Liver (tissue), 8 donors: ENCODE measurements at regions not wholly inside any gene's neighbourhood (a gene's known extent, or its start where the extent isn't known, plus 50 kb on each side); places are given as distances from the start of the nearest gene placed in this dataset.

Source experiments
- DNase-seq: peaks from one replicate; pipeline ENCODE4 v3.0.0-alpha.2; 2017; ENCODE audit warnings: low spot score
- H3K27ac ChIP-seq, 2 donors: one replicate each; pipeline ENCODE4 v1.7.0; 2013; ENCODE audit warnings: inconsistent platforms in 2 of 2, low read length in 2 of 2, control low read depth in 1 of 2, low read depth in 1 of 2, mild to moderate bottlenecking in 1 of 2
- H3K27me3 ChIP-seq, 4 donors: one replicate each; pipeline versions ENCODE4 v1.6.1 to v1.7.0; 2013; ENCODE audit warnings: low read length in 3 of 4, inconsistent platforms in 1 of 4, mild to moderate bottlenecking in 1 of 4, moderate library complexity in 1 of 4; ENCODE audit not compliant: control insufficient read depth in 4 of 4, insufficient read depth in 4 of 4
- H3K36me3 ChIP-seq, 4 donors: one replicate each; pipeline versions ENCODE4 v1.6.1 to v1.7.0; 2013; ENCODE audit warnings: low read length in 3 of 4, mild to moderate bottlenecking in 3 of 4, low read depth in 1 of 4, moderate library complexity in 1 of 4; ENCODE audit not compliant: control insufficient read depth in 4 of 4, insufficient read depth in 3 of 4
- H3K4me1 ChIP-seq, 4 donors: one replicate each; pipeline versions ENCODE4 v1.6.1 to v1.7.0; 2013; ENCODE audit warnings: low read length in 3 of 4, mild to moderate bottlenecking in 3 of 4, moderate library complexity in 1 of 4; ENCODE audit not compliant: control insufficient read depth in 4 of 4, insufficient read depth in 4 of 4
- H3K4me3 ChIP-seq, 3 donors: one replicate each; pipeline versions ENCODE4 v1.6.1 to v1.7.0; 2013; ENCODE audit warnings: low read length in 3 of 3, control low read depth in 1 of 3, low read depth in 1 of 3, mild to moderate bottlenecking in 1 of 3
- H3K9ac ChIP-seq, 2 donors: one replicate each; pipeline ENCODE4 v1.7.0; 2013; ENCODE audit warnings: low read length in 2 of 2, mild to moderate bottlenecking in 2 of 2, moderate library complexity in 2 of 2, control low read depth in 1 of 2, low read depth in 1 of 2
- H3K9me3 ChIP-seq, 4 donors: one replicate each; pipeline versions ENCODE4 v1.6.1 to v1.7.0; 2013; ENCODE audit warnings: low read length in 3 of 4; ENCODE audit not compliant: control insufficient read depth in 4 of 4
- ATF3 ChIP-seq: IDR thresholded peaks from 2 replicates; pipeline ENCODE4 v1.6.1; 2016; ENCODE audit warnings: antibody characterized with exemption
- CTCF ChIP-seq: fragments of 150-350 bp; IDR thresholded peaks from 2 replicates; pipeline ENCODE4 v1.5.1; 2017; ENCODE audit warnings: improper control_type of control experiment, low read depth, low read length; ENCODE audit not compliant: missing input control
- EGR1 ChIP-seq, 2 donors: IDR thresholded peaks; 2 replicates each; pipeline ENCODE4 v1.6.1; 2016 to 2018; ENCODE audit warnings: antibody characterized with exemption in 2 of 2, low read depth in 2 of 2
- FOXA1 ChIP-seq: IDR thresholded peaks from 2 replicates; pipeline ENCODE4 v1.6.1; 2016; ENCODE audit warnings: antibody characterized with exemption
- FOXA2 ChIP-seq: IDR thresholded peaks from 2 replicates; pipeline ENCODE4 v1.6.1; 2016; ENCODE audit warnings: antibody characterized with exemption
- GABPA ChIP-seq, 2 donors: IDR thresholded peaks in 1 of 2; conservative IDR thresholded peaks in 1 of 2; 2 replicates each; pipeline ENCODE4 v1.6.1; 2016; ENCODE audit warnings: antibody characterized with exemption in 2 of 2, mild to moderate bottlenecking in 1 of 2, moderate library complexity in 1 of 2
- HNF4A ChIP-seq, 2 donors: conservative IDR thresholded peaks; 2 replicates each; pipeline ENCODE4 v1.6.1; 2016; ENCODE audit warnings: antibody characterized with exemption in 2 of 2, mild to moderate bottlenecking in 2 of 2
- HNF4G ChIP-seq: IDR thresholded peaks from 2 replicates; pipeline ENCODE4 v1.6.1; 2016; ENCODE audit warnings: antibody characterized with exemption
- JUND ChIP-seq, 2 donors: IDR thresholded peaks; 2 replicates each; pipeline ENCODE4 v1.6.1; 2016; ENCODE audit warnings: antibody characterized with exemption in 2 of 2
- MAX ChIP-seq: IDR thresholded peaks from 2 replicates; pipeline ENCODE4 v1.6.1; 2016; ENCODE audit warnings: antibody characterized with exemption
- NR2F2 ChIP-seq: IDR thresholded peaks from 2 replicates; pipeline ENCODE4 v1.6.1; 2016; ENCODE audit warnings: antibody characterized with exemption
- RAD21 ChIP-seq, 2 donors: IDR thresholded peaks; 2 replicates each; pipeline ENCODE4 v1.6.1; 2016; ENCODE audit warnings: antibody characterized with exemption in 2 of 2, mild to moderate bottlenecking in 2 of 2
- REST ChIP-seq: IDR thresholded peaks from 2 replicates; pipeline ENCODE4 v1.6.1; 2016; ENCODE audit warnings: antibody characterized with exemption, mild to moderate bottlenecking
- RXRA ChIP-seq, 2 donors: IDR thresholded peaks; 2 replicates each; pipeline ENCODE4 v1.6.1; 2017 to 2018; ENCODE audit warnings: antibody characterized with exemption in 2 of 2, mild to moderate bottlenecking in 1 of 2
- SP1 ChIP-seq: IDR thresholded peaks from 2 replicates; pipeline ENCODE4 v1.6.1; 2018; ENCODE audit warnings: antibody characterized with exemption, mild to moderate bottlenecking
- TAF1 ChIP-seq: conservative IDR thresholded peaks from 2 replicates; pipeline ENCODE4 v1.6.1; 2016; ENCODE audit warnings: antibody characterized with exemption, mild to moderate bottlenecking
- YY1 ChIP-seq: IDR thresholded peaks from 2 replicates; pipeline ENCODE4 v1.6.1; 2016; ENCODE audit warnings: antibody characterized with exemption, mild to moderate bottlenecking
- ZBTB33 ChIP-seq: IDR thresholded peaks from 2 replicates; pipeline ENCODE4 v1.6.1; 2016; ENCODE audit warnings: antibody characterized with exemption
- WGBS: extraction: QIAGEN DNeasy Blood & Tissue Kit; methylation state at CpG from one replicate; pipeline ENCODE4 v1.1.7; 2013; 5-methylcytosine and 5-hydroxymethylcytosine counted together
- donor health status: healthy.
- donor health status: healthy.
- donor health status: healthy.
- donor health status: healthy.
- donor health status: healthy.

- H3K27ac ChIP-seq: no peak overlapping the region
- DNase-seq: no peak
- no peak overlapping the region for H3K9ac ChIP-seq
- TF ChIP-seq JUND (IDR thresholded peaks at IDR 0.05) (no peak), SP1 (no peak), ATF3 (no peak), HNF4G (no peak), RXRA (IDR thresholded peaks at IDR 0.05) (no peak), HNF4A (conservative IDR thresholded peaks at IDR 0.05) (no peak), TAF1 (no peak), NR2F2 (no peak), GABPA (IDR thresholded peaks at IDR 0.05 in 1 of 2, conservative IDR thresholded peaks at IDR 0.05 in 1 of 2) (no peak), FOXA2 (no peak), RAD21 (IDR thresholded peaks at IDR 0.05) (no peak), MAX (no peak), EGR1 (IDR thresholded peaks at IDR 0.05; ENCODE audit: low read depth in 2 of 2) (no peak), FOXA1 (no peak)
- no peaks in the 10 kb centered on the region for H3K36me3 ChIP-seq
- H3K4me1 ChIP-seq: no peaks in the 10 kb centered on the region
- H3K9me3 ChIP-seq: no peaks in the 10 kb centered on the region
- H3K4me3 ChIP-seq: no peak overlapping the region
- peaks cover 0 to 3% (median 0%) of the 10 kb centered on the region in 4 donors for H3K27me3 ChIP-seq
- WGBS: 69% methylated on average over 12 of the region's 12 CpGs
Measured at GRCh38 chr9:73816905-73817304, 665.2 kb downstream of the ANXA1 start.

- WGBS: 71% methylated on average over 1 of the region's 1 CpG
- H3K9ac ChIP-seq: no peak overlapping the region
Measured at GRCh38 chr9:73824671-73825070, 672.5 kb upstream of the RORB start.

More at GRCh38 chr9:73824671-73825070, 672.5 kb upstream of the RORB start:
- Histone ChIP-seq H3K4me3 (no peak overlapping the region), H3K9me3 (no peaks in the 10 kb centered on the region), H3K36me3 (no peaks in the 10 kb centered on the region), H3K27me3 (no peaks in the 10 kb centered on the region), H3K4me1 (no peaks in the 10 kb centered on the region), H3K27ac (no peak overlapping the region)
- no peak for TF ChIP-seq HNF4A (conservative IDR thresholded peaks at IDR 0.05)
- TF ChIP-seq FOXA1: no peak
- TF ChIP-seq JUND (IDR thresholded peaks at IDR 0.05): no peak
- no peak for TF ChIP-seq REST
- TF ChIP-seq NR2F2: no peak
- no peak for TF ChIP-seq MAX
- TF ChIP-seq EGR1 (IDR thresholded peaks at IDR 0.05; ENCODE audit: low read depth in 2 of 2): no peak
- no peak for TF ChIP-seq TAF1
- no peak for TF ChIP-seq RXRA (IDR thresholded peaks at IDR 0.05)
- no peak for TF ChIP-seq FOXA2
- no peak for TF ChIP-seq RAD21 (IDR thresholded peaks at IDR 0.05)
- TF ChIP-seq GABPA (IDR thresholded peaks at IDR 0.05 in 1 of 2, conservative IDR thresholded peaks at IDR 0.05 in 1 of 2): no peak
- TF ChIP-seq CTCF: no peak
- no peak for TF ChIP-seq ATF3
- TF ChIP-seq YY1: no peak
- TF ChIP-seq ZBTB33: no peak
- TF ChIP-seq HNF4G: no peak
- no peak for TF ChIP-seq SP1
- DNase-seq: no peak
